ENCODE measurements at regions not wholly inside any gene's neighbourhood (a gene's known extent, or its start where the extent isn't known, plus 50 kb on each side); places are given as distances from the start of the nearest gene placed in this dataset.

- Histone ChIP-seq H3K9me1 (ENCODE audit: control insufficient read depth, insufficient read depth, low read length) (no peaks in the 10 kb centered on the region), H3K4me2 (ENCODE audit: insufficient read depth, low read length) (no peak overlapping the region), H2AFZ (ENCODE audit: low read depth, low read length) (no peak overlapping the region), H3K9me3 (replicated peaks; ENCODE audit: control insufficient read depth, insufficient read depth, low read depth, low read length) (no peaks in the 10 kb centered on the region), H3K9ac (ENCODE audit: insufficient read depth in 1 of 2, low read depth in 2 of 2, low read length in 2 of 2) (no peak overlapping the region), H3K4me3 (no peak overlapping the region), H3K4me1 (replicated peaks in 1 of 2; ENCODE audit: control insufficient read depth in 2 of 2, insufficient read depth in 2 of 2, low read length in 2 of 2) (no peaks in the 10 kb centered on the region), H3K27me3 (ENCODE audit: control insufficient read depth in 2 of 2, insufficient read depth in 2 of 2, low read length in 2 of 2) (no peaks in the 10 kb centered on the region; a peak in 1 of 5 replicates), H3K79me2 (ENCODE audit: control insufficient read depth, insufficient read depth, low read length) (no peaks in the 10 kb centered on the region), H3K27ac (ENCODE audit: extremely low read depth, low read depth, low read length) (no peak overlapping the region), H3K36me3 (ENCODE audit: control insufficient read depth, insufficient read depth, low read length) (no peaks in the 10 kb centered on the region), H4K20me1 (replicated peaks; ENCODE audit: control insufficient read depth, insufficient read depth, low read length) (no peaks in the 10 kb centered on the region)
- in situ Hi-C loops (cut with MboI) (no loop called here), intact Hi-C loops (cut with micrococcal nuclease) (no loop called here)
- TF ChIP-seq HBP1 (CRISPR knock-in tag; IDR thresholded peaks at IDR 0.05) (no peak), YY1 (IDR thresholded peaks at IDR 0.05; ENCODE audit: borderline replicate concordance in 1 of 3, control insufficient read depth in 1 of 3, extremely low read depth in 1 of 3, insufficient read depth in 3 of 3, insufficient read length in 1 of 3, insufficient replicate concordance in 2 of 3, low read depth in 1 of 3, low read length in 2 of 3) (no peak), ILK (tag; IDR thresholded peaks at IDR 0.05; ENCODE audit: borderline replicate concordance, low read depth) (no peak), SMC3 (conservative IDR thresholded peaks at IDR 0.05; ENCODE audit: insufficient read depth, low read depth, low read length) (no peak), ZNF174 (CRISPR knock-in tag; IDR thresholded peaks at IDR 0.05) (no peak), ZNF217 (CRISPR knock-in tag; IDR thresholded peaks at IDR 0.05) (no peak), PHB2 (IDR thresholded peaks at IDR 0.05; ENCODE audit: low read depth) (no peak), ZNF253 (CRISPR knock-in tag; conservative IDR thresholded peaks at IDR 0.05) (no peak), TRIM28 (IDR thresholded peaks at IDR 0.05) (no peak), YBX1 (IDR thresholded peaks at IDR 0.05) (no peak), DIDO1 (tag; IDR thresholded peaks at IDR 0.05; ENCODE audit: low read depth) (no peak), FOXJ3 (CRISPR knock-in tag; IDR thresholded peaks at IDR 0.05) (no peak), SMAD1 (IDR thresholded peaks at IDR 0.05; ENCODE audit: low read depth, low read length, partially characterized antibody) (no peak), ZNF165 (CRISPR knock-in tag; IDR thresholded peaks at IDR 0.05; ENCODE audit: borderline replicate concordance) (no peak), KLF16 (IDR thresholded peaks at IDR 0.05) (no peak)
- TF ChIP-seq, protein P1, sequence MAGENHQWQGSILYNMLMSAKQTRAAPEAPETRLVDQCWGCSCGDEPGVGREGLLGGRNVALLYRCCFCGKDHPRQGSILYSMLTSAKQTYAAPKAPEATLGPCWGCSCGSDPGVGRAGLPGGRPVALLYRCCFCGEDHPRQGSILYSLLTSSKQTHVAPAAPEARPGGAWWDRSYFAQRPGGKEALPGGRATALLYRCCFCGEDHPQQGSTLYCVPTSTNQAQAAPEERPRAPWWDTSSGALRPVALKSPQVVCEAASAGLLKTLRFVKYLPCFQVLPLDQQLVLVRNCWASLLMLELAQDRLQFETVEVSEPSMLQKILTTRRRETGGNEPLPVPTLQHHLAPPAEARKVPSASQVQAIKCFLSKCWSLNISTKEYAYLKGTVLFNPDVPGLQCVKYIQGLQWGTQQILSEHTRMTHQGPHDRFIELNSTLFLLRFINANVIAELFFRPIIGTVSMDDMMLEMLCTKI (IDR thresholded peaks at IDR 0.05; ENCODE audit: partially characterized antibody): no peak
- BruUV-seq (replicated peaks): no TSS peak
- no peak for ATAC-seq
- POLR2A ChIA-PET: interaction anchor here (0.6 kb wide), 1 partner anchor 705 kb away, joined by 4 read pairs; no protein-coding TSS in a partner anchor
- no peak for DNase-seq (ENCODE audit: extremely low read depth in 1 of 4, low spot score in 3 of 4)
- CTCF ChIA-PET (ENCODE audit: low intra/inter-chr PET ratio): no interaction called here
- WGBS (ENCODE audit: insufficient coverage, low coverage, missing lambda C conversion rate): 0% methylated on average over 2 of the region's 2 CpGs
- no peak for FAIRE-seq
These were observed 189.5 kb upstream of the SNX2 start for GRCh38 chr5:122585371-122585770.
